ENCODE measurements at regions not wholly inside any gene's neighbourhood (a gene's known extent, or its start where the extent isn't known, plus 50 kb on each side); places are given as distances from the start of the nearest gene placed in this dataset.

DNA sequence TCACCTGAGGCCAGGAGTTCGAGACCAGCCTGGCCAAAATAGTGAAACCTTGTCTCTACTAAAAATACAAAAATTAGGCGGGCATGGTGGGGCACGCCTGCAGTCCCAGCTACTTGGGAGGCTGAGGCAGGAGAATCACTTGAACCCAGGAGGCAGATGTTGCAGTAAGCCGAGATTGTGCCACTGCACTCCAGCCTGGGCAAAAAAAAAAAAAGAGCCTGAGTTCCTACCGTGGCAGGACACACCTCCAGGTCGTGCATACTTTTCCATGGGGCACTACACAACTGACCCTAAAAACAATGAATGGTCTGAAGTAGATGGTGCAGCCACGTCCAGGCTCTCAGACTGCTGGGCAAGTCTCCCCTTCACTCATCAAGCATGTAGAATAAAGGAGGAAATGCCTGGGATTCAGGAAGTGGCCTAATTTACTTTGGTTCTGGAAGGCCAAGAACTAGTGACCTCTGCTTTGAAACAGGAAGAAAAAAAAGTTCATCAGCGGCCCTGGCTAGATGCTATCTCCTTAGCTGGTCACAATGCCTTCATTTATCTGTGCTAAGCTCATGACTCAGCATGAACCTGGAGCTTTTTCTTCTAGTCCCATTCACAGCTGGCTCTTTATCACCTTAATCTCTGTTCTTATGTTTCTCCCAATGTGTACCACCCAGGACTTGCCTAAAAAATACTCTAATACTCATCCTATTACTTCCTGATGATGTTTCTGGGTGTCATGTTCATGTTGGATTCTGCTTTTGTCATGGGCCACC, 55.8 kb upstream of the OR6J1 start:
- ATAC-seq (no peak), DNase-seq (ENCODE audit: low spot score in 2 of 2) (no peak)
- Mint-ChIP-seq H3K9me3 (no peaks in the 10 kb centered on the region), H3K36me3 (no peaks in the 10 kb centered on the region), H3K27ac (no peak overlapping the region)

DNA sequence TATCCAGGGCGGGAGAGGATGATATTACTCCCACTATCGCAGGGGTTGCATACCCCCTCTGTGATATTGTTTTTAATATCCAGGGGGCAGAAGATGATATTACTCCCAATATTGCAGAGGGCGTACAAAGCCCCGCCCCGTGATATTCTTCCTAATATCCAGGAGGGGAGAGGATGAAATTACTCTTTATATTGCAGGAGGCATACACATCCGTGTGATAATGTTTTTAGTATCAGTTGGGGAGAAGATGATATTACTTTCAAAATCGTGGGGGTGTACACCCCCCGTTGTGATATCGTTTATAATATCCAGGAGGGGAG, 52.9 kb upstream of the OXA1L start:
- no peaks in the 10 kb centered on the region for H3K9me3 Mint-ChIP-seq
- H3K27ac Mint-ChIP-seq: peak overlapping the region in 1 of 2 donors; percentile 77
- no peak for ATAC-seq
- no peaks in the 10 kb centered on the region for H3K36me3 Mint-ChIP-seq
- DNase-seq (ENCODE audit: low spot score in 2 of 2): no peak

DNA sequence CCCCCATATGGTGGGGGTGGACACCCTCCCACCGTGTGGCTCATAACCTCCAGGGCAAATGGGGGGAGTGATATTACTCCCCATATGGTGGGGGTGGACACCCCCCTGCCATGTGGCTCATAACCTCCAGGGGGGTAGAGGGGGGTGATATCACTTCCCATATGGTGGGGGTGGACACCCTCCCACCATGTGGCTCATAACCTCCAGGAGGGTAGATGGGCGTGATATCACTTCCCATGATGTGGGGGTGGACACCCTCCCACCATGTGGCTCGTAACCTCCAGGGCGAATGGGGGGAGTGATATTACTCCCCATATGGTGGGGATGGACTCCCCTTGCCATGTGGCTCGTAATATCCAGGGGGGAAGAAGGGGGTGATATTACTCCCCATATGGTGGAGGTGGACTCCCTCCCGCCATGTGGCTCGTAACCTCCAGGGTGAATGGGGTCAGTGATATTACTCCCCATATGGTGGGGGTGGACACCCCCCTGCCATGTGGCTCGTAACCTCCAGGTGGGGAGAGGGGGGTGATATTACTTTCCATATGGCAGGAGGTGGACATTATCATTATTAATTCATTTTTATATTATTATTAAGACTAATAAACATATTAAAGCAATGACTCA, 51.2 kb upstream of the OXA1L start:
- H3K9me3 Mint-ChIP-seq: no peaks in the 10 kb centered on the region
- H3K36me3 Mint-ChIP-seq: no peaks in the 10 kb centered on the region
- no peak overlapping the region for H3K27ac Mint-ChIP-seq
- DNase-seq (ENCODE audit: low spot score in 2 of 2) (no peak), ATAC-seq (peak; percentile 21 to 28)

DNA sequence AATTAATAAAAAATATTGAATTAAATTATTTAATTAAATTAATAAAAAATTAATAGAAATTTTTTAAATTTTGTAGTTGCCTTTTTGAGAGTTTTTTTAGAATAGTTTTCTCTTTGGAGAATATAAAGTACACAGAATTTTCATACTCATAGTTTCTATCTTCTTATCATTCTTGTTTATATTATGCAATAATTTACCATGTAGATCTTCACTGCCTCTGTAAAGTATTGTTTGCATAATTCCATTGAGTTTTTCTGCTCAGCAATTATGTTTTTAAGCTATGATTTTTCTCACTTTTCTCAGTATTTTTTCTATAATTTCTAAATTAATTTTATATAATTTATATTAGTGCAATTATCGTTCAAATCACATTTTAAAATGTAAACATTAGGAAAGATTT, 50.6 kb upstream of the OXA1L start:
- no peaks in the 10 kb centered on the region for H3K36me3 Mint-ChIP-seq
- peak overlapping the region in 1 of 2 donors; percentile 33 for H3K27ac Mint-ChIP-seq
- DNase-seq (ENCODE audit: low spot score in 2 of 2) (no peak), ATAC-seq (no peak)
- H3K9me3 Mint-ChIP-seq: no peaks in the 10 kb centered on the region
